Tibial artery (tissue), 4 donors: ENCODE measurements at regions not wholly inside any gene's neighbourhood (a gene's known extent, or its start where the extent isn't known, plus 50 kb on each side); places are given as distances from the start of the nearest gene placed in this dataset.

Source experiments
- DNase-seq, 2 donors: peaks; one replicate each; pipeline ENCODE4 v3.0.0-alpha.2; 2019
- H3K27ac ChIP-seq, 2 donors: fragments of 200-600 bp; sonication (generic) in 1 of 2; 1 replicate in 1 of 2; 2 replicates in 1 of 2; pipeline ENCODE4 v1.5.1; 2018 to 2019; ENCODE audit warnings: mild to moderate bottlenecking in 1 of 2
- H3K27me3 ChIP-seq, 2 donors: fragments of 200-600 bp; sonication (generic) in 1 of 2; one replicate each; pipeline versions ENCODE4 v1.5.1 to v1.6.0; 2016 to 2019
- H3K36me3 ChIP-seq, 3 donors: fragments of 200-600 bp; sonication (generic) in 2 of 3; one replicate each; pipeline ENCODE4 v1.5.1; 2016 to 2019; ENCODE audit warnings: mild to moderate bottlenecking in 2 of 3
- H3K4me1 ChIP-seq, 4 donors: fragments of 200-600 bp; sonication (generic) in 2 of 4; 1 replicate in 3 of 4; 2 replicates in 1 of 4; pipeline ENCODE4 v1.5.1; 2016 to 2019
- H3K4me3 ChIP-seq, 2 donors: fragments of 200-600 bp; sonication (generic) in 1 of 2; 1 replicate in 1 of 2; 2 replicates in 1 of 2; pipeline ENCODE4 v1.5.1; 2018 to 2019; ENCODE audit warnings: mild to moderate bottlenecking in 2 of 2
- H3K9me3 ChIP-seq, 3 donors: fragments of 200-600 bp; sonication (generic) in 1 of 3; one replicate each; pipeline ENCODE4 v1.5.1; 2016 to 2019
- intact Hi-C: fragments of 100-400 bp; cut with DNase I; formaldehyde crosslinking; loops from one replicate; pipeline ENCODE4 v1.15.0; 2023; ENCODE audit warnings: low total_unique reads
- TF ChIP-seq, protein P1 (sequence below), 2 experiments: fragments of 200-600 bp in 1 of 2; fragments of 450-650 bp in 1 of 2; IDR thresholded peaks; one replicate each; pipeline ENCODE4 v1.5.1; 2017 to 2019; ENCODE audit warnings: antibody characterized with exemption in 2 of 2, mild to moderate bottlenecking in 1 of 2, moderate library complexity in 1 of 2

DNA sequence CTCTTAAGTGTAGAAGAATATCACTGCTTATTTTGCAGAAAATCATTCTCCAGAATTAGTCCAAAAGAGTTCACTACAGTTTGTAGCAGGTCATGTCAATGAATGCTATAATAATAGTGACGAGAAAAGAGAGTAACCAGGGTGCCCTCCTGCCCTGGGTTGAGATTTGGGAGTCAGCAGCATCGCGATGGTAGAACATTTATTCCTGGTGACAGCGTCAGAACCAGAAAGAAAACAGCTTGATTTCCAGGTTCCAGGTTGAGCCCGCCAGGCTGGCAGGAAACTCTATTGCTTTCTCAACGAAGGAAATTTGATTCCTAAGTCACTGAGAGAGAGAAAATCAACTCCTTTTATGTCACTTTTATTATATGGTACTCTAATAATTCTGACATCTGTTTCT lies 550.3 kb downstream of the QKI start:
- TF ChIP-seq, protein P1, sequence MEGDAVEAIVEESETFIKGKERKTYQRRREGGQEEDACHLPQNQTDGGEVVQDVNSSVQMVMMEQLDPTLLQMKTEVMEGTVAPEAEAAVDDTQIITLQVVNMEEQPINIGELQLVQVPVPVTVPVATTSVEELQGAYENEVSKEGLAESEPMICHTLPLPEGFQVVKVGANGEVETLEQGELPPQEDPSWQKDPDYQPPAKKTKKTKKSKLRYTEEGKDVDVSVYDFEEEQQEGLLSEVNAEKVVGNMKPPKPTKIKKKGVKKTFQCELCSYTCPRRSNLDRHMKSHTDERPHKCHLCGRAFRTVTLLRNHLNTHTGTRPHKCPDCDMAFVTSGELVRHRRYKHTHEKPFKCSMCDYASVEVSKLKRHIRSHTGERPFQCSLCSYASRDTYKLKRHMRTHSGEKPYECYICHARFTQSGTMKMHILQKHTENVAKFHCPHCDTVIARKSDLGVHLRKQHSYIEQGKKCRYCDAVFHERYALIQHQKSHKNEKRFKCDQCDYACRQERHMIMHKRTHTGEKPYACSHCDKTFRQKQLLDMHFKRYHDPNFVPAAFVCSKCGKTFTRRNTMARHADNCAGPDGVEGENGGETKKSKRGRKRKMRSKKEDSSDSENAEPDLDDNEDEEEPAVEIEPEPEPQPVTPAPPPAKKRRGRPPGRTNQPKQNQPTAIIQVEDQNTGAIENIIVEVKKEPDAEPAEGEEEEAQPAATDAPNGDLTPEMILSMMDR (IDR thresholded peaks at IDR 0.05) = no peak
- intact Hi-C loops = no loop called here
- Histone ChIP-seq H3K27me3 (no peaks in the 10 kb centered on the region), H3K9me3 (no peaks in the 10 kb centered on the region), H3K27ac (no peak overlapping the region), H3K4me1 (no peaks in the 10 kb centered on the region), H3K4me3 (no peak overlapping the region), H3K36me3 (no peaks in the 10 kb centered on the region)
- DNase-seq = no peak

DNA sequence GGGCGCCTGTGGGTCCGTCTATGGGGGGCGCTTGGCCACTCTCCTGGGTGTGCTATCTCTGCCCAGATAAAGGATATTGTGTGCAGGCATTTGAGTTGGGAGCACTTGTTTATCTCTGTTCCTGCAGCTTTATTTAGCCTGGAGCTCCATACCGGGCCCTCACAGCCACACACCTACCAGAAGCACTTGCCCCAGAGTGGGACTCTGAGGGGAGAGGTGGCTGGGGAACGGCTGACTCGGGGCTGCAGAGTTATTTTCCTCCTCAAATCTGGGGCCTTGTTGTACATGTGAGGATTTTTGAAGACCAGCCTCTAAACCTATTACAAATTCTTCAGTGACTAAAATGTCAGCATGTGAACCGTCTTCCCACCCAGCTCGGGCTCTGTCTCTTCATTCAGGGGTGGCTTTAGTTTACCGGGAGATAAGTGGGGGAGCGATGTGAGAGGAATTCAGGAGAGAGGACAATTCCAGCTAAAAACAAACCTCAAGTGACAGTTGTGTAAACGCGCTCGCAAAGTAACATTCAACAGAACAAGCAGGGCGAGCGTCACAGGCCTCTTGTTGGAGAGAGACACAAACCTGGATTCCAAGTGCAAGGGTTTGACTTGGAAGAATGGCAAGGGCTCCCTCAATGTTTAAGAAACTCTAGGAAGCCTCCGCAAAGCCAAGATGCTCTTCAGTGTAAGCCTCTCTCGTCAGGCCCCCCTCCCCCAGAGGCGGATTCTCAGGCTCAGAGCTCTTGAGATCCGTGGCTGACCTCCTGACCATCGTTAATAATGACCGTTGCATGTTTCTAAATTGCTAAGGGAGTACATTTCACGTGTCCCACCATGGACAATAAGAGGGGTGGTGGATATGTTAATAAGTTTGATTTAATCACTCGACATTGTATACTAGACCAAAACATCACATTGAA lies 548.9 kb downstream of the QKI start:
- Histone ChIP-seq H3K4me3 (no peak overlapping the region), H3K27me3 (no peaks in the 10 kb centered on the region), H3K9me3 (no peaks in the 10 kb centered on the region), H3K36me3 (no peaks in the 10 kb centered on the region), H3K27ac (no peak overlapping the region), H3K4me1 (no peaks in the 10 kb centered on the region)
- no peak for DNase-seq
- TF ChIP-seq, protein P1 (IDR thresholded peaks at IDR 0.05) = no peak
- intact Hi-C loops = no loop called here

DNA sequence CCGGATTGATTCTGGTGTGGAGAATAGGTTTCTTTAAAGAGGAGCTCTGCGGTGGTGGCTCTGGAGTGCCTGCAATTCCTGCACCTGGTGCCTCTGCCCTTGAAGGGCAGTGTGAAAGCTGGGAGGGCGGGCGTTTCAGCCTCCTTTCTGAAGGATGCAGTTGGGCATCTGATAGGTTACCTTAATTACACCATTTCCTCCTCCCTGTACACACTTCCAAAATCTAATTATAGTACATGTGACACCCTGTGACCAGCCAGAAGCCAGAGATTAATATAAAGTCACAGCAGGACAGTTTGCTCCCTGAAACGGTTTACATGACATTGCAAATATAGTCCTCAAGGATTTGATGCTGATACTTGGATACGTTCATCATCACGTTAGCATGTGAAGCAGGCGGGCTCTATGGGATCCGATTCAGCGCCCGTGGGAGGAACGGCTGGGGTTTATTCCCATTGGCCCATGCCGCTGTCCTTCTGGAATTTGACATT lies 548.2 kb downstream of the QKI start:
- intact Hi-C loops = no loop called here
- Histone ChIP-seq H3K27ac (no peak overlapping the region), H3K36me3 (no peaks in the 10 kb centered on the region), H3K27me3 (no peaks in the 10 kb centered on the region), H3K9me3 (no peaks in the 10 kb centered on the region), H3K4me3 (no peak overlapping the region), H3K4me1 (no peaks in the 10 kb centered on the region)
- TF ChIP-seq, protein P1 (IDR thresholded peaks at IDR 0.05) = no peak
- DNase-seq = no peak

DNA sequence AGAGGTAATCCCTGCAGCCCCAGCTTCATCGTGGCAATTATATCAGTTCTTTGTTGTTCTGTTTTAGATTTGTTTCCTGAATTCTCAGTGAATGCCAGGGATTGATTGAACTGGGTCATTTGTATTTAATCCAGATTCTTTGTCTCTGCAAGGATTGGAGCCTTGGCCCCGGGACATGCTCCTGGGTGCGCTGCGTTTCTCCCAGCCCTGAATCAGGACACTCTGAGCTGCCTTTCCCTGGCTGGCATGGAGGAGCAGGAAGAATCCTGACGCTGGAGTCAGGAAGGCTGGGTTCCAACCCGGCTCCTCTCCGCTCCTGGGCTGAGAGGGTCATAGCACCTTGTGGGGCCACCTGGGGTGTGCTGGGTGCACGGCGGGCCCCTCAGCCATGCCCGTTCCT lies 545.6 kb downstream of the QKI start:
- no peak for DNase-seq
- H3K4me1 ChIP-seq = peaks cover 0 to 7% (median 0%) of the 10 kb centered on the region in 4 donors
- H3K27ac ChIP-seq = no peak overlapping the region
- H3K9me3 ChIP-seq = no peaks in the 10 kb centered on the region
- H3K36me3 ChIP-seq = no peaks in the 10 kb centered on the region
- no peak overlapping the region for H3K4me3 ChIP-seq
- intact Hi-C loops = no loop called here
- H3K27me3 ChIP-seq = no peaks in the 10 kb centered on the region
- TF ChIP-seq, protein P1 (IDR thresholded peaks at IDR 0.05) = no peak

DNA sequence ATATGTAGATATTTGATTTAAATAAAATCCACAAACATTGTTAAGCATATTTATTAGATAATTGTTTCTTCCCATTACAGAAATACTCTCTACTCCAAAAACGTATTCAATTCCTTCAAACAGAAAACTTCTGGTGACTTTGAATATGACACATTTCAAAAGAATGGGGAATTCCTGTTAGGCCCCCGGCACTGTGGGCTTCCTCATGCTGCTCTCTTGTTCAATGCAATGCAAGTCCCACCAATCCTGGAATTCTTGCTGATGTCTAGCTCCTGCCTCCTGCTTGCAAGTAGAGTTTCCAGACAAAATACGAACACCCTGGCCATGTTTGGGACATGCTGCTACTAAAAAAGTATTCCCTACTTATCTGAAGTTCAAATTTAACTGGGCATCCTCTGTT lies 544.1 kb downstream of the QKI start:
- no peak overlapping the region for H3K27ac ChIP-seq
- intact Hi-C loops = loop anchor here (5.0 kb wide), 1 partner anchor 541 kb away; no protein-coding TSS in a partner anchor

More for the DNA sequence above, 544.1 kb downstream of the QKI start:
- no peaks in the 10 kb centered on the region for H3K9me3 ChIP-seq
- TF ChIP-seq, protein P1 (IDR thresholded peaks at IDR 0.05) = no peak
- H3K4me1 ChIP-seq = peaks cover 0 to 7% (median 0%) of the 10 kb centered on the region in 4 donors
- DNase-seq = no peak
- H3K36me3 ChIP-seq = no peaks in the 10 kb centered on the region
- no peaks in the 10 kb centered on the region for H3K27me3 ChIP-seq
- no peak overlapping the region for H3K4me3 ChIP-seq
